Panc1 (cell line): ENCODE measurements at regions not wholly inside any gene's neighbourhood (a gene's known extent, or its start where the extent isn't known, plus 50 kb on each side); places are given as distances from the start of the nearest gene placed in this dataset.

Experiments used
- ATAC-seq: fragments of 200-7000 bp; cut with Tn5 transposase; 2 replicates; pipeline ENCODE4 v1.9.1; 2020; ENCODE audit warnings: mild to moderate bottlenecking, moderate library complexity
- BruUV-seq: library from RNA; stranded (reverse); fragments of 400-500 nt; replicated peaks from 2 replicates; lab custom pipeline; 2021; lab: Mats Ljungman, UMichigan
- CTCF ChIA-PET: fragments of 300-600 bp; sonication (Branson Sonifier 250); formaldehyde crosslinking; loops from one replicate; lab custom pipeline; 2022; ENCODE audit warnings: antibody characterized with exemption; lab: Charles Lee
- POLR2A ChIA-PET: fragments of 300-600 bp; sonication (Branson Sonifier 250); formaldehyde crosslinking; loops from one replicate; lab custom pipeline; 2022; ENCODE audit warnings: antibody characterized with exemption; lab: Charles Lee
- DNase-seq: peaks from one replicate; pipeline ENCODE4 v3.0.0-alpha.2; 2010; ENCODE audit warnings: low read depth, low spot score
- H3K27ac ChIP-seq: 2 replicates; pipeline ENCODE4 v1.5.1; 2011; ENCODE audit warnings: mild to moderate bottlenecking, low read length, inconsistent platforms
- H3K27me3 ChIP-seq: fragments of 200-500 bp; sonication (Bioruptor generic); 2 replicates; pipeline ENCODE4 v1.6.0; 2014; ENCODE audit warnings: low read length, inconsistent platforms; ENCODE audit not compliant: control insufficient read depth, insufficient read depth
- H3K36me3 ChIP-seq: fragments of 200-500 bp; sonication (Bioruptor generic); 2 replicates; pipeline ENCODE4 v1.5.1; 2014; ENCODE audit warnings: inconsistent platforms, mild to moderate bottlenecking, low read length, moderate library complexity; ENCODE audit not compliant: control insufficient read depth, insufficient read depth
- H3K4me1 ChIP-seq: 2 replicates; pipeline ENCODE4 v1.5.1; 2011; ENCODE audit warnings: inconsistent platforms, mild to moderate bottlenecking, low read length, moderate library complexity; ENCODE audit not compliant: control insufficient read depth, insufficient read depth
- H3K4me3 ChIP-seq, 2 experiments: 2 replicates each; pipeline ENCODE4 v1.5.1; 2011 to 2012; ENCODE audit warnings: low read depth in 2 of 2, low read length in 2 of 2, mild to moderate bottlenecking in 2 of 2, inconsistent platforms in 1 of 2, moderate library complexity in 1 of 2
- H3K9me3 ChIP-seq: fragments of 200-500 bp; sonication (Bioruptor generic); 2 replicates; pipeline ENCODE4 v1.5.1; 2014; ENCODE audit warnings: low read depth, mild to moderate bottlenecking, inconsistent platforms, low read length, moderate library complexity; ENCODE audit not compliant: control insufficient read depth, insufficient read depth
- POLR2AphosphoS5 ChIP-seq: IDR thresholded peaks from 2 replicates; pipeline ENCODE4 v1.6.1; 2012; ENCODE audit warnings: mild to moderate bottlenecking, low read depth, low read length, moderate library complexity
- SIN3A ChIP-seq: IDR thresholded peaks from 2 replicates; pipeline ENCODE4 v1.6.1; 2012; ENCODE audit warnings: low read depth, mild to moderate bottlenecking, low read length, moderate library complexity, borderline replicate concordance; ENCODE audit not compliant: insufficient read depth
- TCF7L2 ChIP-seq: IDR thresholded peaks from 2 replicates; pipeline ENCODE4 v1.6.1; 2011; ENCODE audit warnings: mild to moderate bottlenecking, low read depth, low read length, inconsistent platforms
- in situ Hi-C: cut with HindIII; loops from 2 replicates; pipeline ENCODE4 v1.10.0; 2016; ENCODE audit warnings: low sequenced_read_pairs, low pct_unique_long_range_greater_than_20kb
- intact Hi-C: fragments of 100-400 bp; cut with micrococcal nuclease; formaldehyde crosslinking; loops from one replicate; pipeline ENCODE4 v1.10.0; 2022; ENCODE audit not compliant: unreplicated experiment
- TF ChIP-seq, protein P1 (sequence below): fragments of 450-650 bp; IDR thresholded peaks from 2 replicates; pipeline ENCODE4 v1.5.1; 2017; ENCODE audit warnings: mild to moderate bottlenecking
- TF ChIP-seq, protein P2 (sequence below), 2 experiments: IDR thresholded peaks; 2 replicates each; pipeline ENCODE4 v1.6.1; 2011 to 2012; ENCODE audit warnings: low read depth in 2 of 2, control low read depth in 1 of 2, low read length in 1 of 2, mild to moderate bottlenecking in 1 of 2, moderate library complexity in 1 of 2; ENCODE audit not compliant: insufficient read depth in 1 of 2

DNA sequence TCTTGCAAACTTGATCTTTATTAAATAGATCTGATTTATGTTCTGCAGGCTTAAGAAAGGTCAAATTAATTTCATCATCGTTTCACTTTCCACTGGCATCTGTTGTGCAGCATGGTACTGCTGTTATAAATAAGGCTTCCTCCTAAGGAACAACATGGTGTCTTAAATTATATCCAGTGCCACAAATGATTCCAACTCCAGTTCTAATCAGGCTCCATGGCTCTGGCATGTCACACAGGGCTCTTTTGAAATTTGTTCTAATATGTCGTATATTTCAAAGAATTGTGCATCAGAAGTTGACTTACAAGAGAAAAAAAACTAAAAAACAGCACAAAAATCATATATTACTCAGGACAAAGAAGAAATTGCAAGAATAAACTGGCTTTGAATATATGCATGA lies 1090.8 kb upstream of the CELF2 start:
- ChIA-PET CTCF (no interaction called here), POLR2A (no interaction called here)
- no peak for DNase-seq
- no peaks in the 10 kb centered on the region for H3K36me3 ChIP-seq
- BruUV-seq, result no TSS peak
- intact Hi-C loops, result no loop called here
- H3K4me3 ChIP-seq, result no peak overlapping the region
- no peak for TF ChIP-seq POLR2AphosphoS5
- TF ChIP-seq, protein P1, sequence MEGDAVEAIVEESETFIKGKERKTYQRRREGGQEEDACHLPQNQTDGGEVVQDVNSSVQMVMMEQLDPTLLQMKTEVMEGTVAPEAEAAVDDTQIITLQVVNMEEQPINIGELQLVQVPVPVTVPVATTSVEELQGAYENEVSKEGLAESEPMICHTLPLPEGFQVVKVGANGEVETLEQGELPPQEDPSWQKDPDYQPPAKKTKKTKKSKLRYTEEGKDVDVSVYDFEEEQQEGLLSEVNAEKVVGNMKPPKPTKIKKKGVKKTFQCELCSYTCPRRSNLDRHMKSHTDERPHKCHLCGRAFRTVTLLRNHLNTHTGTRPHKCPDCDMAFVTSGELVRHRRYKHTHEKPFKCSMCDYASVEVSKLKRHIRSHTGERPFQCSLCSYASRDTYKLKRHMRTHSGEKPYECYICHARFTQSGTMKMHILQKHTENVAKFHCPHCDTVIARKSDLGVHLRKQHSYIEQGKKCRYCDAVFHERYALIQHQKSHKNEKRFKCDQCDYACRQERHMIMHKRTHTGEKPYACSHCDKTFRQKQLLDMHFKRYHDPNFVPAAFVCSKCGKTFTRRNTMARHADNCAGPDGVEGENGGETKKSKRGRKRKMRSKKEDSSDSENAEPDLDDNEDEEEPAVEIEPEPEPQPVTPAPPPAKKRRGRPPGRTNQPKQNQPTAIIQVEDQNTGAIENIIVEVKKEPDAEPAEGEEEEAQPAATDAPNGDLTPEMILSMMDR, result no peak
- TF ChIP-seq SIN3A, result no peak
- TF ChIP-seq TCF7L2, result no peak
- TF ChIP-seq, protein P2, sequence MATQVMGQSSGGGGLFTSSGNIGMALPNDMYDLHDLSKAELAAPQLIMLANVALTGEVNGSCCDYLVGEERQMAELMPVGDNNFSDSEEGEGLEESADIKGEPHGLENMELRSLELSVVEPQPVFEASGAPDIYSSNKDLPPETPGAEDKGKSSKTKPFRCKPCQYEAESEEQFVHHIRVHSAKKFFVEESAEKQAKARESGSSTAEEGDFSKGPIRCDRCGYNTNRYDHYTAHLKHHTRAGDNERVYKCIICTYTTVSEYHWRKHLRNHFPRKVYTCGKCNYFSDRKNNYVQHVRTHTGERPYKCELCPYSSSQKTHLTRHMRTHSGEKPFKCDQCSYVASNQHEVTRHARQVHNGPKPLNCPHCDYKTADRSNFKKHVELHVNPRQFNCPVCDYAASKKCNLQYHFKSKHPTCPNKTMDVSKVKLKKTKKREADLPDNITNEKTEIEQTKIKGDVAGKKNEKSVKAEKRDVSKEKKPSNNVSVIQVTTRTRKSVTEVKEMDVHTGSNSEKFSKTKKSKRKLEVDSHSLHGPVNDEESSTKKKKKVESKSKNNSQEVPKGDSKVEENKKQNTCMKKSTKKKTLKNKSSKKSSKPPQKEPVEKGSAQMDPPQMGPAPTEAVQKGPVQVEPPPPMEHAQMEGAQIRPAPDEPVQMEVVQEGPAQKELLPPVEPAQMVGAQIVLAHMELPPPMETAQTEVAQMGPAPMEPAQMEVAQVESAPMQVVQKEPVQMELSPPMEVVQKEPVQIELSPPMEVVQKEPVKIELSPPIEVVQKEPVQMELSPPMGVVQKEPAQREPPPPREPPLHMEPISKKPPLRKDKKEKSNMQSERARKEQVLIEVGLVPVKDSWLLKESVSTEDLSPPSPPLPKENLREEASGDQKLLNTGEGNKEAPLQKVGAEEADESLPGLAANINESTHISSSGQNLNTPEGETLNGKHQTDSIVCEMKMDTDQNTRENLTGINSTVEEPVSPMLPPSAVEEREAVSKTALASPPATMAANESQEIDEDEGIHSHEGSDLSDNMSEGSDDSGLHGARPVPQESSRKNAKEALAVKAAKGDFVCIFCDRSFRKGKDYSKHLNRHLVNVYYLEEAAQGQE (IDR thresholded peaks at IDR 0.05; ENCODE audit: insufficient read depth in 1 of 2, low read depth in 2 of 2, low read length in 1 of 2), result no peak
- H3K4me1 ChIP-seq, result no peaks in the 10 kb centered on the region
- ATAC-seq, result no peak
- in situ Hi-C loops, result no loop called here
- no peaks in the 10 kb centered on the region for H3K27me3 ChIP-seq
- no peaks in the 10 kb centered on the region for H3K9me3 ChIP-seq
- no peak overlapping the region for H3K27ac ChIP-seq

DNA sequence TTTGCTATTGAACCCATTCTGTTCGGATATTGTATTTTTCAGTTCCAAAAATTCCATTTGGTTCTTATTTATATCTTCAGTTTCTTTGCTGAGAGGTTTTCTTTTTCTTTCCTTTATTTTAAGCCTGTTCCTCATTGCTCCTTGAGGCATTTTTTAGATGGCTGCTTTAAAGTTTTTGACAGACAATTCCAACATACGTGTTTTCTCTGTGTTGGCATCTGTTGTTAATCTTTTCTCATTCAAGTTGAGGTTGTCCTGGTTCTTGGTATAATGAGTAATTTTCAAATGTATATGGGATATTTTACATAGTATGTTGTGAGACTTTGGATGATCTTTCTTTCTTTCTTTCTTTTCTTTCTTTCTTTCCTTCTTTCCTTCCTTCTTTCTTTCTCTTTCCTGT lies 1078.0 kb upstream of the CELF2 start:
- POLR2A ChIA-PET, result no interaction called here
- H3K4me1 ChIP-seq, result no peaks in the 10 kb centered on the region
- no peaks in the 10 kb centered on the region for H3K9me3 ChIP-seq
- in situ Hi-C loops (no loop called here), intact Hi-C loops (no loop called here)
- no peak overlapping the region for H3K27ac ChIP-seq
- H3K27me3 ChIP-seq, result no peaks in the 10 kb centered on the region
- H3K4me3 ChIP-seq, result no peak overlapping the region
- BruUV-seq, result no TSS peak
- DNase-seq (no peak), ATAC-seq (no peak)
- CTCF ChIA-PET, result no interaction called here
- no peaks in the 10 kb centered on the region for H3K36me3 ChIP-seq
- TF ChIP-seq SIN3A (no peak), TCF7L2 (no peak), POLR2AphosphoS5 (no peak)
- TF ChIP-seq, protein P1, result no peak
- TF ChIP-seq, protein P2 (IDR thresholded peaks at IDR 0.05; ENCODE audit: insufficient read depth in 1 of 2, low read depth in 2 of 2, low read length in 1 of 2), result no peak
